HEK293 (cell line): ENCODE measurements at regions not wholly inside any gene's neighbourhood (a gene's known extent, or its start where the extent isn't known, plus 50 kb on each side); places are given as distances from the start of the nearest gene placed in this dataset.

ENCODE experiments used
- CTCF ChIP-seq: fragments of 450-650 bp; formaldehyde crosslinking; IDR thresholded peaks from 2 replicates; pipeline ENCODE4 v1.5.1; 2016; ENCODE audit warnings: missing biosample characterization, missing genetic modification characterization
- MZF1 ChIP-seq: fragments of 450-650 bp; formaldehyde crosslinking; IDR thresholded peaks from 2 replicates; pipeline ENCODE4 v1.5.1; 2017; ENCODE audit warnings: missing biosample characterization, missing genetic modification characterization, borderline replicate concordance
- PRDM10 ChIP-seq: fragments of 450-650 bp; formaldehyde crosslinking; IDR thresholded peaks from 2 replicates; pipeline ENCODE4 v1.5.1; 2016; ENCODE audit warnings: missing biosample characterization, missing genetic modification characterization
- PRDM4 ChIP-seq: fragments of 450-650 bp; formaldehyde crosslinking; IDR thresholded peaks from 2 replicates; pipeline ENCODE4 v1.5.1; 2017; ENCODE audit warnings: missing biosample characterization, missing genetic modification characterization
- REST ChIP-seq: fragments of 450-650 bp; formaldehyde crosslinking; IDR thresholded peaks from 2 replicates; pipeline ENCODE4 v1.5.1; 2016; ENCODE audit warnings: missing biosample characterization, missing genetic modification characterization
- SALL2 ChIP-seq: fragments of 450-650 bp; formaldehyde crosslinking; IDR thresholded peaks from 2 replicates; pipeline ENCODE4 v1.5.0; 2017; ENCODE audit warnings: missing biosample characterization, mild to moderate bottlenecking, missing genetic modification characterization, borderline replicate concordance
- ZBTB6 ChIP-seq: fragments of 450-650 bp; formaldehyde crosslinking; IDR thresholded peaks from 2 replicates; pipeline ENCODE4 v1.5.1; 2017; ENCODE audit warnings: missing biosample characterization, missing genetic modification characterization
- ZBTB7A ChIP-seq: fragments of 450-650 bp; formaldehyde crosslinking; IDR thresholded peaks from 2 replicates; pipeline ENCODE4 v1.5.1; 2016; ENCODE audit warnings: low read depth, missing biosample characterization, missing genetic modification characterization
- ZNF221 ChIP-seq: fragments of 450-650 bp; formaldehyde crosslinking; IDR thresholded peaks from 2 replicates; pipeline ENCODE4 v1.5.1; 2017; ENCODE audit warnings: missing biosample characterization, missing genetic modification characterization, borderline replicate concordance
- ZNF292 ChIP-seq: fragments of 450-650 bp; formaldehyde crosslinking; IDR thresholded peaks from 2 replicates; pipeline ENCODE4 v1.5.1; 2016; ENCODE audit warnings: low read depth, missing biosample characterization, missing genetic modification characterization, borderline replicate concordance
- ZNF335 ChIP-seq: fragments of 450-650 bp; formaldehyde crosslinking; conservative IDR thresholded peaks from 2 replicates; pipeline ENCODE4 v1.5.1; 2016; ENCODE audit warnings: missing biosample characterization, missing genetic modification characterization
- ZNF426 ChIP-seq: fragments of 450-650 bp; formaldehyde crosslinking; IDR thresholded peaks from 2 replicates; pipeline ENCODE4 v1.5.1; 2017; ENCODE audit warnings: missing biosample characterization, missing genetic modification characterization, mild to moderate bottlenecking, inconsistent platforms, moderate library complexity
- ZNF596 ChIP-seq: fragments of 450-650 bp; IDR thresholded peaks from 2 replicates; pipeline ENCODE4 v1.5.0; 2018; ENCODE audit warnings: missing biosample characterization, mild to moderate bottlenecking, missing genetic modification characterization, moderate library complexity
- ZNF623 ChIP-seq: fragments of 450-650 bp; formaldehyde crosslinking; IDR thresholded peaks from 2 replicates; pipeline ENCODE4 v1.5.1; 2016; ENCODE audit warnings: missing biosample characterization, missing genetic modification characterization

GRCh38 chr12:38162013-38162412 lies 154.6 kb upstream of the ALG10B start:
- TF ChIP-seq ZNF623 (tag by site-specific recombination) = no peak
- TF ChIP-seq CTCF (tag by site-specific recombination) = no peak
- TF ChIP-seq ZBTB6 = no peak
- no peak for TF ChIP-seq MZF1 (tag by site-specific recombination)
- no peak for TF ChIP-seq ZNF292 (tag by site-specific recombination)
- TF ChIP-seq SALL2 = no peak
- no peak for TF ChIP-seq ZNF335 (tag by site-specific recombination)
- no peak for TF ChIP-seq ZNF426 (tag by site-specific recombination)
- no peak for TF ChIP-seq ZNF596 (tag by site-specific recombination)
- no peak for TF ChIP-seq PRDM4 (tag by site-specific recombination)
- TF ChIP-seq REST = no peak
- no peak for TF ChIP-seq ZBTB7A
- TF ChIP-seq PRDM10 (tag by site-specific recombination) = no peak
- TF ChIP-seq ZNF221 (tag by site-specific recombination) = no peak
